ENCODE measurements at regions not wholly inside any gene's neighbourhood (a gene's known extent, or its start where the extent isn't known, plus 50 kb on each side); places are given as distances from the start of the nearest gene placed in this dataset.

DNA sequence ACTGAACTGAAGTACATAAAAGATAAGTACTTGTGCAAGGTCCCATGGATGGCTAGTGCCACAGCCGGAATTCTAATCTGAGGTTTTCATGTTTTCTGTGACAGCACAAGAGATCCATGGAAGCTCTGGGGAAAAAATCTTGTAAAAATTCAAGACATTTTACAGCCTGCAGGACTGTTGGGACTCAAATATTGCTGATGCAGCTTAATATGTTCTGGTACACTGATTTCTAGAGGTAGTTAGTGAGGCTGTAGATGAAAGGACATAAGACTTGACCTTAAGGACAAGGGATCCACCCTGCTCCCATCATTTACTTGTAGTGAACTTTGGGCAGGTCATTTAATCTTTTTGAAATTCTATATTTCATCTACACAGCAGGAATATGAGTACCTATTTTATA, 390.4 kb downstream of the TLE4 start:
- no peak for DNase-seq (ENCODE audit: low read depth in 2 of 2)

DNA sequence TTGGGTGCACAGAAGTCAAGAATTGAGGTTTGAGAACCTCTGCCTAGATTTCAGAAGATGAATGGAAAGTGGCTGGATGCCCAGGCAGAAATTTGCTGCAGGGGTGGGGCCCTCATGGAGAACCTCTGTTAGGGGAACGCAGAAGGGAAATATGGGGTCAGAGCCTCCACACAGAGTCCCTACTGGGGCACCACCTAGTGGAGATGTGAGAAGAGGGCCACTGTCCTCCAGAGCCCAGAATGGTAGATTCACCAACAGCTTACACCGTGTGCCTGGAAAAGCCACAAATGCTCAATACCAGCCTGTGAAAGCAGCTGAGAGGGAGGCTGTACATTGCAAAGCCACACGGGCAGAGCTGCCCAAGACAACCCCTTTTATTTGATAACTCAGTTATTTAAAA, 383.5 kb downstream of the TLE4 start:
- no peak for DNase-seq (ENCODE audit: low read depth in 2 of 2)

DNA sequence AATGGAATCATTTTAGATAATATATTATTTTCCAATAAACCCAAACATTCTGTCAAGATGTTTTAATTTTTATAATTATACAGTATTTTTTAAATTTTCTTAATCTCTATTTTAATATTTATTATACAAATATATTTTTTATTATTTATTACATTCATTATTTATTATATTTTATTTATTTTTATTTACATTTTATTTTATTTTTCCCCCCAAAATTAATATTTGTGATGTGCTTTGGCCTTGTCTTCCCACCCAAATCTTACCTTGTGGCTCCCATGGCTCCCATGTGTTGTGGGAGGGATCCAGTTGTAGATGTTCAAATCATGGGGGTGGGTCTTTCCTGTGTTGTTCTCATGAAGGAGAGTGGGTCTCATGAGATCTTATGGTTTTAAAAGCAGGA, 382.1 kb downstream of the TLE4 start:
- DNase-seq (ENCODE audit: low read depth in 2 of 2): no peak

DNA sequence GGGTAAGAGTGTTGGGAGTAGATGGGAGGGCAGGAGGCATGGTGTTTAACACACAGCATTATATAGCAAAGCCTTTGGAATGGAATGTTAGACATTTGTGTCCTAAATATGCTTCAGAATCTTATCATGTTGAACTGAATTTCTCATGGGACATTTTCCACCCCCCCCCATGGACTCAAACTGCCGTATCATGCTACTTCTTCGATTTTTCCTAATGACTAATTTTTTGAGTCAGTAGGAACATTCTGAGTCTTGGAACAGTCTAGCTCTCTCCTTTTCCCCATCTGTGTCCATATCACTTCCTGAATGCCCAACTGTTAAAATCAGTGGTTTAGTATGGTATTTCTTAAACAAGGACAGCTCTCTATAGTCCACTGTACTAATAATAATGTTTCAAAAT, 380.6 kb downstream of the TLE4 start:
- no peak for DNase-seq (ENCODE audit: low read depth in 2 of 2)

DNA sequence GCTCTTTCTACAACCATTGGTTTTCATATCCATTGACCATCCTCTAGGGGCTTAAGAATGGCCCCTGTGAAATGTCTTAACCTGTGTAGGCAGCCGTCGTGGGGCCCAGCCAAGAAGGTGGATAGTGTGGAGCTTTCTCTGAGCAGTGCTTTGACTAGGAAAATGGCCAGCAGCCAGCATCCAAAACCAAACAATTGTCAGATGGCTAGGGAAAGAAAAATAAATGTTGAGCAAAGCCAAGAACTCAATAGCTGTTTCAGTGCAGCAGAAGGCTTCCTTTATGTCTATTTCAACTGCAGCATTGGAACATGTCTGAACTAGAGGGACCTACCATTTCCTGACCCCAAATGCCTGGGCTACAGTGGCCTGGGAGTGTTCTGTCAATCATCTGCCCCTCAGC, 374.9 kb downstream of the TLE4 start:
- DNase-seq (ENCODE audit: low read depth in 2 of 2): no peak

DNA sequence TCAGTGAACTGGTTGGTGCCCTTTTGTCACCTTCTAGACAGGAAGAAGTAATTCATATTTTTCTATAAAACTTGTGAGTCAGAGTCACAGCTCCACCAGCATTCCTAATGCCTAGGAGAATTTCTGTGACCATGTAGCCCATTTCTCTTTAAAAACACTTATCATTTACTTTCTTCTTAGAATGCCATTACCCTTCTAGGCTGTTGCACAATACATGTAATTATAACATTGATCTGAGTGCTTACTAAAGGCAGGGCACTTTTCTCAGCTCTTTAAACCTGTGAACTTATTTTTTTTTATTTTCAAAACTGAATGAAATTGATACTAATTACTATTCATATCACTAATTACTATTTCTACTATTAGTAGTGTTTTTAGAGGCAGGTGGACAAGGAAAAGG, 373.7 kb downstream of the TLE4 start:
- no peak for DNase-seq (ENCODE audit: low read depth in 2 of 2)

DNA sequence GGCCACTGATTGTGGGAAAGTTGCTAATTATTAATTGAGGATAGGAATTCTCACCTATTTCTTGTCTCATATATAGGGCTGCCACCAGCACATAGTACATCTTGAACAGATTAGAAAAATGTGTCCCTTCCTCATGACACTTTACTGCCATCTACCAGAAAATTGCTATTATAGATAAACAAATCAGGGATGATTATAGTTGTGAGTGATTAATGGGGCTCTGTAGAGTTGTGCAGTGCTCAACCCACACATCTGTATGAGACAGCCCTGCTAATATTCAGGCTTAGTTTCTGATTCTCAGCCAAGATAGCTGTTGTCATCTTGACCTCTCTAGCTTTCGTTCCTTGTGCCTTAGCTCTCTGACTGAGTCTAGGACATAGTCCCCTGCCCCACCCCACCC, 373.3 kb downstream of the TLE4 start:
- no peak for DNase-seq (ENCODE audit: low read depth in 2 of 2)

DNA sequence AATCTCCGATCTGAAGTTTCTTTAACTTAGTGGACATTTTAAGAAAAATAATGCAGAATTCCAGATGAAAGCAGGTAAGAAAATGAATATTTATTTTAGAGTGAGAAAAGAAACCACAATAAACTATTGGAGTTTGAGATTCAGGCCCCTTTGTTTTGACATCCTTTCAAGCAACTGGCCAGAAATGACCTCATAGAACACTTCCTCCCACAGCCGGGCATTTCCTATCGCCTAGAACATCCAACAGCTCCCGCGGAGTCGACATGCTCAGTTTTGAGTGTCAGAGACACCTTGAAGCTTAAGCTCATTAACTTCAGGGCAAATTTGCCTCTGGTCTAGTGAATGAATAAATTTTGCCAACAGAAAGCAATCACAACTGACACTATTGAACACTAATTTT, 369.2 kb downstream of the TLE4 start:
- DNase-seq (ENCODE audit: low read depth in 2 of 2): no peak

DNA sequence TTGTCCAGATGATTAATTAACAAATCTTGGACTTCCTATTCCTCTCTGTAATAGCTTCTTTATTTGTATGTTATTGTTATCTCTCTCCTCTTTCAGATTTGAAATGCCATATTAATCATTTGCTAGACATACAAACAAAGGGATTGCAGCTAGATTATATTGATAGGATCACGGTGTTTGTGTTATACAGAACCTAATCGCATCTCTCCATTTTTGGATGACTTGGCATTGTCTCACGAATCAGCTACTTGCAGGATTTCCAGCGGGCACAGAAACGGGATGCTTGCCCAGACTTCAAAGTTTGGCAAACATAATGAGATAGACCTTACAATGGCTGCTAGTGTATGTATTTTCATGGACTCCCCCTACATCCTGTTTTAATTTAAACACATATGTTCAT, 368.1 kb downstream of the TLE4 start:
- DNase-seq (ENCODE audit: low read depth in 2 of 2): no peak

DNA sequence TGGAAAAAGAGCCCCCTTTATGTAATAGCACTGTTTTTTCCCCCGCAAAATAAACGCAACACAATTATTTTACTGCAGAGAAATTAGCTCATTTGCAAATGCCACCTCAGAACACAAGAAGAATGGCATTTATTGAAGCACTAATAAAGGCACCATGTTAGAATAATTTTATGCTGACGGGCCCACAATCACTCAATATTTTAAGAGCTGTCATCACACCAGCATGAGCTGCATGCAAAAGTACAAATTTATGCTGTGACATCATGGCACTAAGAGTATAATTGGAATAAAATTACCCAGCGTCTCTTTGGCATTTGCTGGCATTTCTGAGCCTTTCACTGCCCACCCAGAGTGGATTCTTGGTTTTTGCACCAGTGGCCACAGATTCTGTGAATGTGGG, 364.6 kb downstream of the TLE4 start:
- DNase-seq (ENCODE audit: low read depth in 2 of 2): no peak

DNA sequence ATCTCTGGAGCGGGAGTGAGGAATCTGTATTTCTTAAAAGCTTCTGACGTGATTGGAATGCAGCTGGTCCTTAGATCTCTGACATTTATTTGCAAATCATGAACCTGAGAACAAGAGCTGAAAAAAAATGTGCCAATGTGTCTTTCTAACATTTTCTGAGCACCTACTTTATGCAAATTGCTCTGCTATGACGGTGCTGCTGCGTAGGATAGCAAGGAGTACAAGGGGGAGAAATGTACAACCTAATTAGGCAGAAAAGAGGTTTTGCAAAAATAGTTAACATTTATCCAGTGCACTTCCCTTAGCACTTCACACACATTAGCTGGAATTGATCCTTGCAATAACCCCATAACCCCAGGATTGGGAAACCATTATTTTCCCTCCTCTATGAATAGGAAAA, 357.5 kb downstream of the TLE4 start:
- DNase-seq (ENCODE audit: low read depth in 2 of 2): no peak

DNA sequence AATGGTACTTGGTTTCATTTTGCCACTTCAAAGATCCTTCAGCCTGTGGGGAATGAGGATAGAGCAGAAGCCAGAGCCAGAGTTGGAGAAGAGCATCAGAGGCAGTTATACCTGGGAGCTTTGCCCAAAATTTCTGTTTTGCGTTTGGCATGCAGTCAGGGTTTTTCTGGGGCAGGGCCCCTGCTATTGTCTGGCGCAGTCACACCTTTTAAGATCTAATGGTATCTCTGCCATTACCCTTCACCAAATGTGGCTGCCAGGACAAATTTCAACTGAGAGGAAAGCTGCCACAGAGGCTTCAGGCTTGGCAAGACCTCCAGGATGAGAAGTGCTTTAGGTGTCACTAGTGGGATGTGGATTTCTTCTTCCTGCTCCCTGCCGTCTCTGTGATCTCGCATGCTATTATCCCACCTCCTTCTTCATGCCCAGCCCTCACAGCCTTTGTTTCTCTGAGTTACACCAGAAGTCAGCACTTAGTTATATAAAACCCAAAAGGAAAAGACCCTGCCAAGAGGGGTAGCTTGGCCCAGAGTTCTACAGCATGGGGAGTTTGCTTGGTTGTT, 357.0 kb downstream of the TLE4 start:
- no peak for DNase-seq (ENCODE audit: low read depth in 2 of 2)

DNA sequence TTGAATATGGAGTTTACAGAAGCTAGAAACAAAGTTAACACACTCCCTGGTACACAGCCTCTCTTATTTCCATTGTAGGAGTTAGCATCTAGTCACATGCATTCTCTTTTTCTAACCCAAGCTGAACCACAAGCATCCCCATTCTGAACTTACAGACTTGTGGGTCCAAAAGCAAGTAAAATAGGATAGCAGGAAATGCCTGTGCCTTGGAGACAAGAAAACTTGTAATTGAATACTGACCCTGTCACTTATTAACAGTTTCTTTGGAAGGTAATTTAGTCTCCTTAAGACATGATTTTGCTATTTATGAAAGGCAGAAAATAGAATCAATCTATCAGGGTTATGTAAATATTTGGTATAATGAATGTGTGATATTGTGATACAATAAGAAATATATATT, 353.6 kb downstream of the TLE4 start:
- no peak for DNase-seq (ENCODE audit: low read depth in 2 of 2)

DNA sequence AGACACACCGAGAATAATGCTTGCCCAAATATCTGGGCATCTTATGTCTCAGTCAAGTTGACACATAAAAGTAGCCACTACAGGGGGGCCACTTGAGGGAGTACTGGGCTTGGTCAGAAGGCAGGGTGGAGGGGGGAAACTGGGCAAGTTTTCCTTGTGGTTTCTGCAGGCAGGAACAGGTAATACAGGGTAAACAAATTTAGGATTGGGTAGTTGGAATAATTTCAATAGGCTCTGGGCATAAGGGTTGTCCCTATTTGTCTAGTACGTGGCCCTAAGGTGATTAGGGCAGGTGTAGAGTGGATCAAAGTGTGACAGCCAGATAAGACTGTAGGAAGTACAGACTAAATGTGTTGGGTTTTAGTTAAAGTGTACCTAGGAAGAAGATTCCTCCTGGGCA, 353.1 kb downstream of the TLE4 start:
- DNase-seq (ENCODE audit: low read depth in 2 of 2): no peak

DNA sequence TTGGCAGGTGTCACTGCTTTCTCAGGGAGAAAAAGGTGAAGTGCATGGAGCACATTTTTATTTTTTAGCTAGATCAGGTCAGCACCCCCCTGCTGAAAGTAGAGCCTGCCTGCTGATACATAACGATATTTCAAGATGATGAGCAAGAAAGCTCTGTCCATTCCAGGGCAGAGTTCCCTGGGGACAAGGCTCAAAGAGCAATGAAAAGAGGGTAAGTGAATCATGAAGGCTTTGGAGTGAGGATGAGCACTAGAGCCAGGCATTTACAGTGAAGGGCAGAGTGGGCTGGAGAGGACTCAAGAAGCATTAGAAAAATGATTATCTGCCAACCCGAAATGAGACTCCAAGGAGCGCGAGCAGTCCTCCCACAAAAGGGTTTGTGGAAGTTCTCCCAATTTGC, 345.7 kb downstream of the TLE4 start:
- no peak for DNase-seq (ENCODE audit: low read depth in 2 of 2)

DNA sequence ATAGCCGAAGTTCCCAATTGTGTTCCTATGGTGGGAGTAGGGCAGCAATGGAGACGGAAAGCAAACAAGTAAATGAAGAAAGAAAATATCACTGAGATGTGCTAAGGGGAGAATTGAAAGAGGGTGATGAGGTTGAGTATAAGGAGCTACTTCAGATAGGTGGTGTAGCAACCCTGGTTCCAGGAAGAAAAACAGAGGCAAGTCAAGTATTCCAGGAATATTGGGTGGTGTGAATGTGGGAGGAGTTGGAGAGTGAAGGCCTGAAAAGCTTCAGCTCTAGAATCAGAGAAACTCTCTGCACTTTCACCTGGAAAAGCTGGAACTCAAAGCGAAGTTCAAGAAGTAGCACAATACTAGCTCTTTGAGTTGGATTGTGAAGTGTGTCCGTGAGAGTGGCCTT, 342.1 kb downstream of the TLE4 start:
- DNase-seq (ENCODE audit: low read depth in 2 of 2): no peak

DNA sequence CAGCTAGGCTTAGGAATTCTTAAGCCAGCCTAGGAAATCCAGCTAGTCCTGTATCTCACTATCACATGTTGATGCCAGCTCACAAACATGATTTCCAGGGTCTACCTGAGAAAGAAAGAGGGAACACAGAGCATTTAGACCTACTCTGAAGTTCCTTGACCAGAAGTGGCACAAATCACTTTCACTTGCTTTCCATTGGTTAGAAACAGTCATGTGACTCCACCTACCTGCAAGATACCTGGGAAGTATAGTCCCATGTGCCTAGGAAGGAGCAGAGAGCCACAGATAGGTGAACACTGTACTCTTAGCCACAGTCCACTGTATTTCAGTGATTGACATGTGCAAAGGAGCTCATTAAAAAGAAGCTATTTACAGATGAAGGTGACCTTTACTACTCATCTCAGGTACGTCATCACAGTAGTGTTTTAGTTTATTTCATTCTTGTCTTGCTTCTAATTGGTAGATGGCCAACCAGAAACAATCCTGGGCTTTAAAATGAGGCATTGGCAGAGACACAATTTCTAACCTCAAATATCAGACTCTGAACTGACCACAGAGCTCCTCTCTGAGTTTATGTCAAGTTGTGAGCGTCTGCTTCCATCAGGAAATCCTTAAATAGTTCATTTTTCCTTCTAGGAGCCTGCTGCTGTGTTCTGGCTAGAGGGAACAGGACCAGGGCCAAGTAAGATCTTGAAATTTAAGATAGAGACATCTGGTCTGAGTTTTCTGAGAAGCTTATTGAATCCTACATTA, 340.7 kb downstream of the TLE4 start:
- DNase-seq (ENCODE audit: low read depth in 2 of 2): no peak

DNA sequence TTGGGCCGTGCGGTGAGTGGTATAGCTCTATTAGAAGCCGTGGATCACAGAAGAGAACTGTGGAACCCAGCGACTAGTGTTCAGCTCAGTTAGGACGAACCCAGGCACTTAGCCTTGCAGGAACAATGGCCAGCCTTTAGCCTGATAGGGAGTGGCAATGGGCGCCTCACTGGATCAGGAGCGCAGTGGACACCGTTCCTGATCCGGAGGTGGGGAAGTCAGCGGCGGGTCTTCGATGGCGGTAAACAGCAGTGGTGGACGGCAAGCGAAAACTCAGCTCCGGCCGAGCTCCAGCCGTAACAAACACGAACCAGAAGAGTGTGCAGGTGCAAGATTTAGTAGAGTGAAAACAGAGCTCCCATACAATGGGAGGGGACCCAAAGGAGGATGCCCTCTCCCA, 340.0 kb downstream of the TLE4 start:
- DNase-seq (ENCODE audit: low read depth in 2 of 2): no peak

DNA sequence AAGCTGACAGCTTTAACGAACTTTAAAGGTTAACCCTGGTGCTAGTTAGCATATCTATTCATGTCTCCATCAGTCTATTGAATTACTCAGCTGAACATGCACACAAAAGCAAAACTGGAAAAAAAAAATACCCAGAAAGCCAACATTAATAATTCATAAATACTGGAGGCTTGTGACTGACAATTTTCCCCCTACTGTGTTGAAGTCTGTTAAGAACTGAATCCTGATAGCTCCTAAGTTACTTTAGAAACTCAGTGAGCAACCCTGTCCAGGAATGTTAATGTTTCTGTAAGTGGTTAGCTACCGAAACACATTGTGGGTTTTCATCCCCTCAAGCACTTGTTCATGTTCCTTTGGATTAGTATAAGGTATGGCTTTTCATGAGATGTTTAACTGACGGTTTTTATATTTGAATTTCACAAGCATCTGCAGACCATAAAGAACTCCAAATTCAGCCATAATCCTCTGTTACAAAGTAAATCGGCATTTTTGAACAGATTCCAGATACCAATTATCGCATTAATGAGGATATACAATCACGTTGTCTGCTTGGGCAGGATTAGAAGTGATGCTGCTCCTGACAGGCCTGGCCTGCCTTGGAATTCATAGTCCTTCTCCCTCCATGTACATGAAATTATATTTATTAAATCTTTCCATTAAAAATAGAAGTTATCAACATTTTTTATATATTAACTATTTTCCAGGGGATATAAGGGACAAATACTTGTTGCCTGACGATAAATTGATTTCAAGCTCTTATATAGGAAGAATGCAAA, 331.2 kb downstream of the TLE4 start:
- no peak for DNase-seq (ENCODE audit: low read depth in 2 of 2)

DNA sequence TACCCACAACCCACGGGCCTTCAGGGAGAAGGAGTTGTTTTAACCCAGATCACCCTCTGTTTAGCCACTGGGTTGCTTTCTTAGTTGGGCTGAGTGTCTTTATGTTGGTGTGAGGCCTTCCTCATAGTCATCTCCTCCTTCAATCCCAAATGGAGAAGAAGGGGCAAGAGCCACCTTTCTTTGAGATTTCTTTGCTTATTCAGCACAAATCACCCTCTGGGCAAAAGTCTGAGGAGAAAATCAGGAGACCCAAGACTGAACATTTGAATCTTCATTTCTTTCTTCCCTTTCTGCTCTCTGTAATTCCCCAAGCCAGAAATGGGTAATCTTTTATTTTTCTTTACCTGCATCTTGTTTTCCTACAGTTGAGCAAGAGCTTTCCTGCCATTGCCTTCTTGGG, 329.0 kb downstream of the TLE4 start:
- DNase-seq (ENCODE audit: low read depth in 2 of 2): no peak

DNA sequence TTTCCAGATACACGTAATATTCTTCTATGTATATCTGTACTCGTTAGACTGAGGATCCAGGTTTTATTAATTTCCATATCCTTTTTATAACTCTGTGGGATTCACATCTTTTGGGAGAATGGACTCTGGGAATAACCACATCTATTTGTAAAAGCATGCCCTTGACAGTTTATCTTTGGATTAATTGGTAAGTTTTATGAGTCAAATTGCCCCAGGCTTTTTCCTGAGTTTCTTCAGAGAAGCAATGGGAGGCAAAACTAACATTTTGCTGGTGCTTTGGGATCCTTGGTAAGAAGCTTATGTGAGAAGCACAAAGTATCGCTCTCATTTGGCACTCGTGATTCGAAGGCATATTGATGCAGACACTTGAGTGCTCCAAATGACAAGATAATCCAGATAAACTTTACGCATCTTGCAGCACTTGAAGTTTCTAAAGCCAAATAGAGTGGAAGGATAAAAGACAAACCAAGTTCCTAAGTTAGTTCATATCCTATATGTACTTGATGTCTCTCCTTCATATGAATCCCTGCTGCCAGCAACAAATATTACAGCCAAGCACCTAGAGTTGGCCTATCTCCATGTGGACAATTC, 324.7 kb downstream of the TLE4 start:
- no peak for DNase-seq (ENCODE audit: low read depth in 2 of 2)

DNA sequence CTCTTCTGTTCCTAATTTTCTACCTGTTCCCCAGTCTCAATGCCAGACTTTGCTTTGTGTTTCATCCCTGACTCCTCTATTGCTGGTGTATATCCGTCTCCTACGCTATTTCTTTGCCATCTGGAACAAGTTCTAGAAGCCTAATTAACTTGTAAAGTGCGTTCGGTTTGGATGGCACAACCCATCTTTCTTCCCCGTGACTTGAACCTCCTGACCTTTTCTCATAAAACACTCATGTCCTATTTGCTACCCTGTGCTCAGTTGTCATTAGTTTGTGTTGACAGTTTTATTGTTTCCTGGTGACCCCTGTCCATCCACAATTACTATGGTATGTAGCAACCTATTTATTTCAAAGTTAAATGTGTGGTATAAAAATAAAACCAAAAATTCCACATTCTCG, 323.5 kb downstream of the TLE4 start:
- no peak for DNase-seq (ENCODE audit: low read depth in 2 of 2)

DNA sequence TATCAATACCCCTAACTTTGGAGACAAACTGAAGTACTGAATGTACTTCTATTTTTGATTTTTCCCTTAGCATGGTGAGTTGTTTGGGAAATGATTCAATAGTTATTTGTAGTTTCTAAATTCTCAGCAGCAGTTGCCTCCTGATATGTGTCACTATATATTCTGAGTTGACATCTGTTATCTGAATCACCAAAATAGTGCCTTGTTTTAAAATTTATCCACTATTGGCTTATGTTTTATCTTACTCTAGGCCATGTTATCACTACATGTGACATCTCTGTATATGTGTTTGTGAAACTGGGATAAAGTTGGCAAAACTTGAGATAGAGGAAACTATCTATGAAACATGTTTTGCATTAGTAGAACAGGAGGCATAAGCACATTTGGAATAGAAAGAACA, 317.6 kb downstream of the TLE4 start:
- no peak for DNase-seq (ENCODE audit: low read depth in 2 of 2)

Measured in activated CD8-positive, alpha-beta memory T cell treated with anti-CD3 and anti-CD28 coated beads for 4 hours (primary cell).